ENCODE measurements at regions not wholly inside any gene's neighbourhood (a gene's known extent, or its start where the extent isn't known, plus 50 kb on each side); places are given as distances from the start of the nearest gene placed in this dataset.

DNA sequence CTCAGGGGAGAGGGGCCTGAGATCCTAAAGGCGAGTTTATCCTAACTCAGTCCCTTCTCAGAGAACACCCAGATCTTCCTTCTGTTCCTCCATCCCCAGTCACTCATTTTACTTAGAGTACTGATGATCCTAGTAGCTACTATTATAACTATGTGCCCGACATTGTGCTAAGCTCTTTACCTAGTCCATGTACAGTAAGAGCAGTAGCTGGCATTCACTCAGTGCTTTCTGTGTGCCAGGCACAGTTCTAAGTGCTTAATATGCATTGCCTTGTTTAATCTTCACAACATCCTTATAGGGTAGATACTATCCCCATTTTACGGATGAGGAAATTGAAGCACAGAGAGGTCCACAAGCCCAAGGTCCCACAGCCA, 58.3 kb downstream of the FRMPD3 start:
- TF ChIP-seq EZH2 (conservative IDR thresholded peaks at IDR 0.05; ENCODE audit: low read depth, low read length) (no peak), MEIS2 (CRISPR knock-in tag; IDR thresholded peaks at IDR 0.05) (no peak), EP300 (IDR thresholded peaks at IDR 0.05; ENCODE audit: low read depth in 2 of 2, low read length in 2 of 2) (no peak), EP300 (CRISPR knock-in tag; IDR thresholded peaks at IDR 0.05; ENCODE audit: borderline replicate concordance) (no peak), GABPB1 (CRISPR knock-in tag; IDR thresholded peaks at IDR 0.05) (no peak), TBL1XR1 (IDR thresholded peaks at IDR 0.05; ENCODE audit: borderline replicate concordance, low read length, partially characterized antibody) (no peak), CREM (IDR thresholded peaks at IDR 0.05) (no peak), CREM (CRISPR knock-in tag; IDR thresholded peaks at IDR 0.05) (no peak), ZBTB8A (CRISPR knock-in tag; IDR thresholded peaks at IDR 0.05; ENCODE audit: borderline replicate concordance, low read depth) (no peak), TARDBP (CRISPR knock-in tag; IDR thresholded peaks at IDR 0.05) (no peak)
- TF ChIP-seq, protein P1, sequence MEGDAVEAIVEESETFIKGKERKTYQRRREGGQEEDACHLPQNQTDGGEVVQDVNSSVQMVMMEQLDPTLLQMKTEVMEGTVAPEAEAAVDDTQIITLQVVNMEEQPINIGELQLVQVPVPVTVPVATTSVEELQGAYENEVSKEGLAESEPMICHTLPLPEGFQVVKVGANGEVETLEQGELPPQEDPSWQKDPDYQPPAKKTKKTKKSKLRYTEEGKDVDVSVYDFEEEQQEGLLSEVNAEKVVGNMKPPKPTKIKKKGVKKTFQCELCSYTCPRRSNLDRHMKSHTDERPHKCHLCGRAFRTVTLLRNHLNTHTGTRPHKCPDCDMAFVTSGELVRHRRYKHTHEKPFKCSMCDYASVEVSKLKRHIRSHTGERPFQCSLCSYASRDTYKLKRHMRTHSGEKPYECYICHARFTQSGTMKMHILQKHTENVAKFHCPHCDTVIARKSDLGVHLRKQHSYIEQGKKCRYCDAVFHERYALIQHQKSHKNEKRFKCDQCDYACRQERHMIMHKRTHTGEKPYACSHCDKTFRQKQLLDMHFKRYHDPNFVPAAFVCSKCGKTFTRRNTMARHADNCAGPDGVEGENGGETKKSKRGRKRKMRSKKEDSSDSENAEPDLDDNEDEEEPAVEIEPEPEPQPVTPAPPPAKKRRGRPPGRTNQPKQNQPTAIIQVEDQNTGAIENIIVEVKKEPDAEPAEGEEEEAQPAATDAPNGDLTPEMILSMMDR (CRISPR knock-in tag; IDR thresholded peaks at IDR 0.05): no peak
- TF ChIP-seq, protein P2, sequence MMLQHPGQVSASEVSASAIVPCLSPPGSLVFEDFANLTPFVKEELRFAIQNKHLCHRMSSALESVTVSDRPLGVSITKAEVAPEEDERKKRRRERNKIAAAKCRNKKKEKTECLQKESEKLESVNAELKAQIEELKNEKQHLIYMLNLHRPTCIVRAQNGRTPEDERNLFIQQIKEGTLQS (CRISPR knock-in tag; IDR thresholded peaks at IDR 0.05): no peak
- TF ChIP-seq, protein P3, sequence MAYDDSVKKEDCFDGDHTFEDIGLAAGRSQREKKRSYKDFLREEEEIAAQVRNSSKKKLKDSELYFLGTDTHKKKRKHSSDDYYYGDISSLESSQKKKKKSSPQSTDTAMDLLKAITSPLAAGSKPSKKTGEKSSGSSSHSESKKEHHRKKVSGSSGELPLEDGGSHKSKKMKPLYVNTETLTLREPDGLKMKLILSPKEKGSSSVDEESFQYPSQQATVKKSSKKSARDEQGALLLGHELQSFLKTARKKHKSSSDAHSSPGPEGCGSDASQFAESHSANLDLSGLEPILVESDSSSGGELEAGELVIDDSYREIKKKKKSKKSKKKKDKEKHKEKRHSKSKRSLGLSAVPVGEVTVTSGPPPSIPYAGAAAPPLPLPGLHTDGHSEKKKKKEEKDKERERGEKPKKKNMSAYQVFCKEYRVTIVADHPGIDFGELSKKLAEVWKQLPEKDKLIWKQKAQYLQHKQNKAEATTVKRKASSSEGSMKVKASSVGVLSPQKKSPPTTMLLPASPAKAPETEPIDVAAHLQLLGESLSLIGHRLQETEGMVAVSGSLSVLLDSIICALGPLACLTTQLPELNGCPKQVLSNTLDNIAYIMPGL (CRISPR knock-in tag; IDR thresholded peaks at IDR 0.05; ENCODE audit: borderline replicate concordance in 1 of 2, low read depth in 1 of 2): no peak
- TF ChIP-seq, protein P4, sequence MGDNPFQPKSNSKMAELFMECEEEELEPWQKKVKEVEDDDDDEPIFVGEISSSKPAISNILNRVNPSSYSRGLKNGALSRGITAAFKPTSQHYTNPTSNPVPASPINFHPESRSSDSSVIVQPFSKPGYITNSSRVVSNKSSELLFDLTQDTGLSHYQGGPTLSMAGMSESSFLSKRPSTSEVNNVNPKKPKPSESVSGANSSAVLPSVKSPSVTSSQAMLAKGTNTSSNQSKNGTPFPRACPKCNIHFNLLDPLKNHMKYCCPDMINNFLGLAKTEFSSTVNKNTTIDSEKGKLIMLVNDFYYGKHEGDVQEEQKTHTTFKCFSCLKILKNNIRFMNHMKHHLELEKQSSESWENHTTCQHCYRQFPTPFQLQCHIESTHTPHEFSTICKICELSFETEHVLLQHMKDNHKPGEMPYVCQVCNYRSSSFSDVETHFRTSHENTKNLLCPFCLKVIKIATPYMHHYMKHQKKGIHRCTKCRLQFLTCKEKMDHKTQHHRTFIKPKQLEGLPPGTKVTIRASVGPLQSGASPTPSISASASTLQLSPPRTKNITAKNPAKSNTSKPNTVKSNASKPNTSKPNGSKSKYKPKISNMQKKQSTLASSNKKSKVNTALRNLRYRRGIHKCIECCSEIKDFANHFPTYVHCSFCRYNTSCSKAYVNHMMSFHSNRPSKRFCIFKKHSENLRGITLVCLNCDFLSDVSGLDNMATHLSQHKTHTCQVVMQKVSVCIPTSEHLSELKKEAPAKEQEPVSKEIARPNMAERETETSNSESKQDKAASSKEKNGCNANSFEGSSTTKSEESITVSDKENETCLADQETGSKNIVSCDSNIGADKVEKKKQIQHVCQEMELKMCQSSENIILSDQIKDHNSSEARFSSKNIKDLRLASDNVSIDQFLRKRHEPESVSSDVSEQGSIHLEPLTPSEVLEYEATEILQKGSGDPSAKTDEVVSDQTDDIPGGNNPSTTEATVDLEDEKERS (CRISPR knock-in tag; IDR thresholded peaks at IDR 0.05): no peak

Measured in HepG2 (cell line).